NCI-H187 treated with DMSO at 0.1 percent for 48 hours (cell line): ENCODE measurements at regions not wholly inside any gene's neighbourhood (a gene's known extent, or its start where the extent isn't known, plus 50 kb on each side); places are given as distances from the start of the nearest gene placed in this dataset.

Source experiments
- DNase-seq: peaks from one replicate; lab custom pipeline; 2025; lab: John Stamatoyannopoulos, UW

- DNase-seq, result no peak
Measured at GRCh38 chr5:167643631-167644280, 647.7 kb upstream of the WWC1 start.

- DNase-seq, result no peak
Measured at GRCh38 chr5:167644619-167645018, 646.8 kb upstream of the WWC1 start.

- DNase-seq, result no peak
Measured at GRCh38 chr5:167649471-167649870, 642.0 kb upstream of the WWC1 start.

- no peak for DNase-seq
Measured at GRCh38 chr5:167652690-167653089, 638.8 kb upstream of the WWC1 start.

- no peak for DNase-seq
Measured at GRCh38 chr5:167653645-167654106, 637.8 kb upstream of the WWC1 start.

GRCh38 chr5:167657016-167657415 lies 634.4 kb upstream of the WWC1 start:
- no peak for DNase-seq

GRCh38 chr5:167658889-167659288 lies 632.6 kb upstream of the WWC1 start:
- no peak for DNase-seq

GRCh38 chr5:167661605-167662004 lies 629.8 kb upstream of the WWC1 start:
- DNase-seq, result no peak

- no peak for DNase-seq
Measured at GRCh38 chr5:167664222-167664804, 627.1 kb upstream of the WWC1 start.

GRCh38 chr5:167665841-167666375 lies 625.5 kb upstream of the WWC1 start:
- DNase-seq, result no peak

GRCh38 chr5:167671176-167671575 lies 620.3 kb upstream of the WWC1 start:
- DNase-seq, result no peak

- no peak for DNase-seq
Measured at GRCh38 chr5:167673942-167674341, 617.5 kb upstream of the WWC1 start.

GRCh38 chr5:167678481-167678880 lies 613.0 kb upstream of the WWC1 start:
- no peak for DNase-seq

- DNase-seq, result no peak
Measured at GRCh38 chr5:167684251-167684650, 607.2 kb upstream of the WWC1 start.

GRCh38 chr5:167688341-167689130 lies 602.9 kb upstream of the WWC1 start:
- no peak for DNase-seq

GRCh38 chr5:167694325-167695147 lies 596.9 kb upstream of the WWC1 start:
- DNase-seq, result no peak

GRCh38 chr5:167696558-167697314 lies 594.7 kb upstream of the WWC1 start:
- no peak for DNase-seq

- no peak for DNase-seq
Measured at GRCh38 chr5:167699432-167699831, 592.0 kb upstream of the WWC1 start.

- no peak for DNase-seq
Measured at GRCh38 chr5:167701051-167701450, 590.4 kb upstream of the WWC1 start.

GRCh38 chr5:167702014-167702413 lies 589.4 kb upstream of the WWC1 start:
- no peak for DNase-seq

GRCh38 chr5:167708449-167708848 lies 583.0 kb upstream of the WWC1 start:
- DNase-seq, result no peak
